DMS53 treated with DMSO at 0.1 percent for 48 hours (cell line): ENCODE measurements at regions not wholly inside any gene's neighbourhood (a gene's known extent, or its start where the extent isn't known, plus 50 kb on each side); places are given as distances from the start of the nearest gene placed in this dataset.

Source experiments
- DNase-seq: peaks from one replicate; lab custom pipeline; 2025; ENCODE audit not compliant: unreplicated experiment; lab: John Stamatoyannopoulos, UW

DNA sequence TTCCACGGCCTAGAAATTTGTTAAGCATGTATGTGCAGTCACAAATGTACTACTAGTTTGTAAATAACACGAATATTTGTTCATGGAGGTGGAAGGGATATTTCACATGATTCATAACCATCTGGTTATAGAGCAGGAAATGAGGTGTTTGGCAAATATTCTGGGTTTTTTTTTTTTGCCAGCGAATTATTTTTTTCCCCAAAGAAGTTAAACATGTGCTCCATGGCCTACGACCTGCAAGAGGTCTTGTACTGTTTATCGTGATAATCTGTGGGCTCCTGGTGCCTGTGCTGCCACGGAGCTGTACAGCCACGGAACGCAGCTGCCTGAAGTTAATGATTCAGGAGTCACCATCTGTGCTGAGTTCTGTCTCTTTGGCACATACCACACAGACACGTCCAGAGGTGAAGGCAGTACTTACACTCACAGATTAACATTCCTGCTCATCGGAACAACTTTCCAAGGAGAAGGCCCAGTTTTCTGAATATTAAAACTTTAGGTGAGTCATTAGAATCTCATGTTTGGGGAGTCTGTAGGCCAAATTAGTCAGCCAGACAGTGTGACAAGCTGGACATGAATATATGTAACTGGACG, 156.3 kb downstream of the TMX1 start:
- peak; percentile 30 for DNase-seq

DNA sequence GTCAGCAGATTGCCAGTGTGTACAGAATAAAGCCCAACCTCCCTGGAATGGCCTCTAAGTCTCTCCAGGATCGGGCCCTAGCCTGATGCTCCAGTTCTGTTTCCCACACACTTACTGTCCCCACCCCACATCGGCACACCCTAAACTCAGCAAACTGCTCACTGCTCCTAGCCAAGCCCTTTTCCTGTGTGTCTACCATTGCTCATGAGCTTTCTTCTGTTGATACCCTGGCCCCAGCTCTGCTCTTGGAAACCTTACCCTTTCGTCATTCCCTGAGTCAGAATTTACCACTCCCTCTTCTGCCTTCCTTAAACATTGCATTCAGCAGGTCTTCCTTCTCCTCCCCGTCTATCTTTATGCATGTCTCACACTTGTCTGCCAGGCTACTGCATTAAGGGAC, 158.9 kb downstream of the TMX1 start:
- DNase-seq: no peak

DNA sequence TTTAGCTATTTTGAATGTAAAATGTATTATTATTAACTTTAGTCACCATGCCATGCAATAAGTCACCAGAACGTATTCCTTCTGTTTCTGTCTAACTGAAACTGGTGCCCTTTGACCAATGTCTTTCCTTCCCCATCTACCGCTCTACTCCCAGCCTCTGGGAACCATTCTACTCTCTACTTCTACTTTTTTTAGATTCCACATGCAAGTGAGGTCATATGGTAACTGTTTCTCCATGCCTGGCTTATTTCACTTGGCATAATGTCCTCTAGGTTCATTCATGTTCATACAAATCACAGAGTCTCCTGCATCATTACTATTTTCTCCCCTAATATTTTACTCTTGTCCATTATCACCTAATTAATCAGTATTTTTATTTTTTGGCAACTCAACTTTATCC, 160.1 kb downstream of the TMX1 start:
- DNase-seq: no peak

DNA sequence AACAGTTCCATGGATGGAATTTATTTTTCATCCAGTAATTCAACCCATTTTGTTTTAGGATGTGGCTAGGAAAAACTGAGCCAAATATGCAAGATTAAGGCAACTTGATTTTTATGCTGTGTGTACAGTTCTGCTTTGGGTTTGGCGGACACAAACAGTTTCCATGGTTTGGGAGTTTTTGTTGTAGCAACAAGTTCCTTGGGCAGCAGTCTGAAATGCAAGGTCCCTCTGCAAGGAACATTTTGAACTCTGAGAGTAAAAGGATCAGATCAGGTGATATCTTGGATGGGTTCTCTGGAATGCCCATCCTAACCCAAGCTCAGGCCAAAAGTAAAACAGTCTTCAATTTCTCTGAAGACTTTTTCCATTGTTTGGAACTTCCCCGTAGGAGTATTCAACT, 161.2 kb downstream of the TMX1 start:
- no peak for DNase-seq

DNA sequence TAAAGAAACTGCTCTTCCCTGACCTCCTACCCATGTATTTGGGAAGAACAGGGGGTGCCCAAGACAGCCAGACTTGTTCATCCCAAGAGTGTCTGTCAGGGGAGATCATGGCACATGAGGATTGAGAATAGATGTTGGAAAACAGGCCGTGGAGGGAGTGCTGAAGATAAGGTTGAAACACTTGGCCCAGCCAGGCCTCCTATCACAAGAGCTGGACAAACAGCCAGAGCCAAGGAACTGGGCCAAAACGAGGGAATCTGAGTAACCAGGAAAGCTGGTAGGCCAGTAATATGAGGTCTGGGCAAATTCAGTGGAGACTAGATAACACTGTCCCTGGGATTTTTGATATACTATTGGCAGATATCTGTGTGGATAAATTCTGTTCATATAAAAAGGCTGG, 161.7 kb downstream of the TMX1 start:
- no peak for DNase-seq

DNA sequence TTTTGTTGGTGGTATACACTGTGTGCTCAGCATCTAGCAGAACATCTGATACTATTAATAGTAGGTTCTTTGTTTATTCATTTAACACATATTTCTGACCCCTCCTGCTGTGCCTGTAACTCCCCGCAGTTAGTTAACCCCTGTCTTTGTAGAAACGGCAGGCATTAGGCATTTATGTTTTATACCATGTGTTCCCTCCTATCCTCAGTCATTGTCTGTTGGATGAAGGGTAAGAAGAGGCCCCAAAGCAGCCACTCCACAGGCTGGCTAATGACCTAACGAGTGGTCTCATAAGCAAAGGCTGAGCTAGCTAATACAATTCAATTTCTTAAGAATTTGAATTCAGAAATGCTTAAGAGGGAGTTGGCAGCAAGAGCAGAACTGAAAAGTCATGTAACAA, 170.8 kb downstream of the TMX1 start:
- DNase-seq: no peak

DNA sequence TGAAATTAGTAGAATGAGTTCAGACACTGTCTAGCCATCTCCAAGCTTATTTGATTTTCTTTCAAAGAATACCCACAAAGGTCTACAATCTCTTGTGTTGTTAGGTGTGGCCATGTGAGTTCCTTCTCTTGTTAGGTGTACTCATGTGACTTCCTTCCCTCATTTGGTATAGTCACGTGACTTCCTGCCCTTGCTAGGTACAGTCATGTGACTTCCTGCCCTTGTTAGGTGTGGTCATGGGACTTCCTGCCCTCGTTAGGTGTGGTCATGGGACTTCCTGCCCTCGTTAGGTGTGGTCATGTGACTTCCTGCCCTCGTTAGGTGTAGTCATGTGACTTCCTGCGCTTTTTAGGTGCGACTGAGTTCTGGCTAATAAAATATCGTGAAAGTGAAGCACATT, 179.6 kb downstream of the TMX1 start:
- DNase-seq: no peak

DNA sequence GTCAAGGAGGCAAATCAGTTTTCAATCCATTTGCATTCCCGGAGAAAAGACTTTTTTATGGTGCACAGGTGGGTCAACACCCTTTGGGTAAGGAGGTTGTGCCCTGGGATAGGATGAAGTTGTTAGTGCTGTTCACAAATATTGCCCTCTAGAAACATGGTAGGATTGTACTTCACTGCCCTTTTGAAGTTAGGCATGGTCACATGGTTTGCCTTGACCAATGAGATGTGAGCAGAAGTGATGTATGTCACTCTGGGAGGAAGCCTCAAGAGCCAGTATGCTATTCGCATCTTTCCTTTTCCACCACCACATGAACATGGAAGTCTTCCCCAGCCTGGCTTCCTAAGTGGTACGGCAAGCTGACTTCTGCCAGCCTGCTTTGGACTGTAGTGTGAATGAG, 182.7 kb downstream of the TMX1 start:
- no peak for DNase-seq

DNA sequence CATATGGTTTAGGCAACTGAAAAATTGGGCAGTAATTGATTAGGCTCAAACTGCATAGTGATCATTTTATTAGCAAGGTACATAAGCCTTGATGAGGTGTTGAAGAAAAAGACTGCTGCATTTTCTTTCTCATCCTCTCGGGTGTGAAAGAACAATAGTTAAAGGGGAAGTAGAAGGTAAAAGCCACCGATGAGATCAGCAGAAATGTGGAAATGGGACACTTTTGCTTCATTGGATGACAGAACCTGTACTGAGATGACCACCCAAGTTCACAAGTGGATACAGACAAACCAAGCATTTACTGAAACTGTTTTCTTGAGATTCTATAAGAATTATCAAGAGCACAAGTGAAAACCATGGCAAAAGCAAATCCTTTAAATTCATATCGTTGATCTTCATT, 184.0 kb downstream of the TMX1 start:
- no peak for DNase-seq

DNA sequence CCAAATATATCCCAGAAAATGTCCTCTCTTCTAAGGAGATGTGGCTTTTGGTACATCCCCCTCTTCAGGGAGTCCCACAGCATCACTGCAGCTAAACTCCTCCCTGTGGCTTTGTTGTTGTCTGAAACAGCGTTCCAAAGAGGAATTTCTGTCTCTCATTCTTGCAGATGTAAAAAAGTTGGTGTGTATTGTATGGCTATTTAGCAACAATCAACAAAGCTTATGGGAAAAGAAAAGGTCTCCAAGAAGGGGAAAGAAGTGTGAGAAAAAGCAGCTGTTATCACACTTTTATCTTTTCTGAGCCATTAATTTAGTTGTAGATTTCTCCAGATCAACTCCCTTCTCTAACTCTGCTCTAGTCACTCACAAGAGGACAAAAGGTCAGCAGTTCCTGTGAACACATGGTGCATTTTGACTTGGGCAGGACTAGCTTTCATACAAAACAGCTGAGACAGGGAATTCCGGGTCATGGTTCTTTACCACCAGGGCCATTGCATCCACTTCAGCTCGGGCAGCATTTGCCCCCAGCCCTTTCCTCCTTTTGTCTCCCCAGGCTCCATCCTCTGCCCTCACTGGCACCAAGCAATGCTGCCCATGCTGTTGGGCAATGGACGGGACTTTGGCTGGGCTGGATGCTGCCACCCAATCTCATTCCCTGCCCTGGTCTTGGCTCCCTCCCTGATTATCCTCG, 184.7 kb downstream of the TMX1 start:
- DNase-seq: no peak

DNA sequence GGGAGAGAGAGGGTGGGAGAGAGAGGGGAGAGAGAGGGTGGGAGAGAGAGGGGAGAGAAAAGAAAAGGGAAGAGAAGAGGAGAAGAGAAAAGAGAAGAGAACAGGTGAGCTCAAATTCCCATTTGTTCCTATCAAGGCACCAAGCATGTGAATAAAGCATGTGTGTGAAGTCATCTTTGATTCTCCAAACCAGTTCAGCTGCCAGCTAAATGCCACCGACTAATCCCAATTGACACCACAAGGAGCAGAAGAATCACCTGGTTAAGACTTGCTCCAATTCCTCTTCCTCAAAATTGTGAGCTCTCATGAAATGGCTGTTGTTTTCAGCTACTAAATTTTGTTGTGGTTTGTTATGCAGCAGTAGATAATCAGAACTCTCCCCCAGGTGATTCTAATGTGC, 188.9 kb downstream of the TMX1 start:
- DNase-seq: no peak

DNA sequence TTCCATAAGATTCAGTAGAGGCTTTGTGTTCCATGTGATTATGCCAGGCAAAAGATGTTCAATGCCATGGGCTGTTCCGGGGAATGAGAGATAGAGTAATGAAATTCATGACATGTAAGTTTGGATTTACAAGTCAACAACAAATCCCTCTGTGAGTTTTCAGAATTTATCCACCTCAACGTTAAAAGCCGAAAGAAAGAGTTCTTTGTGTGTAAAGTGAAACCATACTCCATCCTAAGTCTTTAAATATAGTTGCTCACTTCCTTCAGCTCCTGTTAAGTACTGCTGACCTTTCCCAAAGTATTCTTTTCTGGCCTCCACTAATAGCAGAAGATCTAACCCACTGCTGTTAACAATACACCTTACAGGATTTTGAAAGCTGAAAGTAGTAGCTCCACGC, 190.0 kb downstream of the TMX1 start:
- no peak for DNase-seq

DNA sequence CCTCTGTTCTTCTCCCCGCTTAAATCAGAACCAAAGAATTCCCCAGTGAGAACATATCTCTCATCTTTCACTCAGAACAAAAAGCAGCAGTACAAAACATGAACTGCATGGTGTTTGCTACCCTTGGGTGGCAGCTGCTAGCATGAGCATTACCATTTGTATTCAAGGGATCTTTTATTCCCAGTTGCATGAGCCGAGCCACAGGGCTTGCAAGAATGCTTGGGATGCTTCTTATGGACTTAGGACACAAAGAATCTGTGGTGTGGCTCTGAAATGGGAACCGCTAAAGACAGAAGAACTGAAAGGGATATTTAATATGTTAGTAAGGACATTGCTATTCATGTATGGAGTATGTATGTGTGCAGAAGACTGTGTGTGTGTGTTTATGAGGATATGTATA, 190.6 kb downstream of the TMX1 start:
- DNase-seq: no peak

DNA sequence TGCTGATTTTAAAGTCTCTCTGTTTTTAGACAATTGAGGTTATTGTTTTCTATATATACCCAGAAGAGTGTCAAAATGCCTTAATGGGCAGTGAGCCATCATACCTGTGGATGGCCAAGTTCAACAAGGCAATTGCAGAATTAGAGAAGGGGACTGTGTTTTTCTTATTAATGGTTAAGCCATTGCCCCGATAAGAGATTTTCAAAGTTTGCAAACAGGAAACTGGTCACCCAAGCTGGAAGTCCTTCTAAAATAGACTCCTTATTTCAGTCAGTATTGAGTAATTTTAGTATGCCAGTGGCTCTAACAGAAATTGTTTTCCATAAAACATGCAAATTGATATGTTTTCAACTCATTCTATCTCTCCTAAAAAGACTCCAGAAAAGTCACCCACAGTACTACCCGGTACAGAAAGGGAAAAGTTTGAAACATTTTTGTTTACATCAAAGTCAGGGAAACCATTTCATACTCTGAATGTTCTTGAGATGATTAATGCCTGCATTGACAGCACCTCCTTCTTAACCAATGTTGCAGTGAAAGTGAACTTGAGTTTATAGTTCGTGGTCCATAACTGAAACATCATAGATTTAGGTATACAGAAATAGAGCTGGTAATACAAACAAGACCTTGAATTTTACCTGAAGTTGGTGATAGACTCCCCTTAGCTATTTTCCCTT, 191.1 kb downstream of the TMX1 start:
- no peak for DNase-seq

DNA sequence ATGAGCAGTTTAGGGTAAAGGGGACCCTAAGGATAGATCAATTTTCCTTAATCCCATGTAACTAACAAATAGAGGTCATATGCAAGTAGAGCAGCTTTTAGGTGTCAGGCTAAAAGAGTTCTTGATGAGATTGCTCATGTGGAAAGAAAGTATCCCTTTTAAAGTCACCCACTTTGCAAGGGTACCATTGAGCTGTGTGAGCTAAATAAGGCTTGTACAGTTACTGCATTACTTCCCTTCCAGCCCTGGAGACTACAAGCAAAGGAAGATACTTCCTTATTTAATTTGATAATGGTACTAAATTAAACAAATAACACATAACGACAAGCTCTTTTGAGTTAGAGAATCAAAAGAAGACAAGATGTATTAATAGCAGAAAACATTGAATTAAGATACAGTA, 191.7 kb downstream of the TMX1 start:
- DNase-seq: no peak

DNA sequence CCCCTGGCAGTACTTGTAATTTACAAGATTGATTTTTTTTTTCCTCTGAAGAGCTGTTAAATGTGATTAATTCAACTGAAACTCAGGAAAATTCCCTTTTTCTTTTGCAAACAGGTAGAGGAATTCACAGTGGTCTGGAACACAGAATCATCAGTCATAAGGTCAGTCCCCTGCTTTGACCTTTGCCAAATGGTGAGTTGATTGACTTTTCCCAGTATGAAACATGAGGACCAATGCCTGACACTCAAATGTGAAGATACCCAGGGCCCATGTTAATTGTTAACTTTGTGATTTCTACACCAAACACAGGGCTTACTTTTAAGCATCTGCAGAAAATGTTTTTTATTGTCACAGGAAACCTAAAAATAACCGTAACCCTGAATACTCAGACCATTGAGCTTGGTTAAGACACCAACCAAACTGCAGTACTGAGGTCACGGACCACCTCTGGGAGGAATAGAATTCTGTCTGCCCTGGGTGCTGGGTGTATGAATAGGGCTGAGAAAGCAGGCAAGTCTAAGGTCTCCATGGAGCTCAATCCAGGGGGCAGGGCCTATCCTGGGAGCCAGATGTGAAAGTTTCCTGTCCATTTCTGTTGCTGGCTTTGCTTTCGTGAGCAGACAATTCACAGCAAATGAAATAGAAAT, 192.4 kb downstream of the TMX1 start:
- DNase-seq: no peak

DNA sequence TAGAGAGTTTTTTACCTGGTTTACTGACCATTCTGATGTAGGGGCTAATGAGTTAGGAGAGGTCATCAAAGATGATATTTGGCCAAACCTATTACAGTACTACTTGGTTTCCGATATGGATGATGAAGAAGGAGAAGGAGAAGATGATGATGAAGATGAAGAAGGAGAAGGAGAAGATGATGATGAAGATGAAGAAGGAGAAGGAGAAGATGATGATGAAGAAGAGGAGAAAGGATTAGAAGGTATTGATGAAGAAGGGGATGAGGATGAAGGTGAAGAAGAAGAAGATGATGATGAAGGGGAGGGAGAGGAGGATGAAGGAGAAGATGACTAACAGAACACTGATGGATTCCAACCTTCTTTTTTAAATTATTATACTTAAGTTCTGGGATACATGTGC, 196.6 kb downstream of the TMX1 start:
- no peak for DNase-seq

DNA sequence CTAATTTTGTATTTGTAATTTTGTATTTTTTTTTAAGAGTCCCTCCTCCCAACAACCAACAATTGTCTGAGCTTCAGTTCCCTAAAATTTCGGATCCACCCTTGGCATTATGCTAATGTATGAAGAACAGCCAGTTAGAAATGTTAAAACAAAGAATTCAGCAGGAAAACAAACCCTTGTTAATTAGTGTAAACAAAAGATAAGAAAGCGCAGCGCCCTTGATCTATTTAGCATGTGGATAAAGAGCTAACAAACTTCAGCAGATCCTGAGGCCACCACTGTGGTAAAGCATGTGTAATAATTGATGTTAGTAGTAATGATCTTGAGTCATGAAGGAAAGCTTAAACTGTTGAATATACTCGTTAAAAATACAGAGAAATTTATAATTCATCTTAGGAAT, 199.8 kb downstream of the TMX1 start:
- DNase-seq: no peak

DNA sequence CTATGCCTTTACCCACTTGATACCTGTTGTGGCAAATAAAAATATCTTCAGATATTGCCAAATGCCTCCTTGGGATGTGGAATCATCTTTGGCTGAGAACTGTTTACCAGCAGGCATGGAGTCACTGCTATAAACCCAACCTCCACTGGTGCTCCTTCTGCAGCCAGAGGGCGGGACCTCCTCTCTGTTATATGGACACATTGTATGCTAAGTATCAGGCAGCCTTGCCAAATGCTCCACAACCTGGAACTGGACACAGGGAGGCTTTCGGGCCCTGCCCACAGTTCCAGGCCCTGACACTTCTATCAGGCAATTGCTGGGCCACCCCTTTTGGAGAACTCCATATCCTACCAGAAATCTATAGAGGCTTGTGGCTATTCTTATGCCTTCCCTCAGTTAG, 201.0 kb downstream of the TMX1 start:
- DNase-seq: no peak

DNA sequence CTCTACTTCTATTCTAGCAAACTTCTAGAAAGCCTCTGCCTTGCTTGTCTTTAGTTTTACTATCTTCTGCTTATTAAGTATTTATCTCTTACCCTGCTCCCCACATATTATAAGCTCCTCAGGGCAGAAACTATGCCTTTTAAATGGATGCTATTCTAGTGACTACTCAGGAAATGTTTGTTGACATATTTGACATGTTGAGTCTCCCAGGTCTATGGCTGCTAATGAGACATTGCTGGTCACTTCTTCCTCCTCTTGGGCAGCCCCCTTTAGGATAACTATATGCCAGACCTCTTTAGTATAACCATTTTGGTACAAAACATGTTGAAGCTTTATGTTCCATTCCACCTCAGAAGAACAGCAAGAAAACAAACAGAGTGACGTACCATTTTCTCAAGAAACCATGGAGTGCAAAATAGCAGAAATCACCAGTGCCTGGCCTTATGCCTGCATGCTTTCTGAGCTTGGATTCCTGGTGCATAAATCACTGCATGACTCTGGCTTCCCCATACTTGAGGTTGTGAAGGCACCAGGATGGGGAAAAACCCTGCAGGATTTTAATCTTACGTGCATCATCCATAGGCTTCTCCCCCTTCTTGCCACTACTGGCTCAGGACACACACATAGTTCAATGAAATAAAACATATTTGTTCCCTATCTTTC, 202.6 kb downstream of the TMX1 start:
- DNase-seq: no peak

DNA sequence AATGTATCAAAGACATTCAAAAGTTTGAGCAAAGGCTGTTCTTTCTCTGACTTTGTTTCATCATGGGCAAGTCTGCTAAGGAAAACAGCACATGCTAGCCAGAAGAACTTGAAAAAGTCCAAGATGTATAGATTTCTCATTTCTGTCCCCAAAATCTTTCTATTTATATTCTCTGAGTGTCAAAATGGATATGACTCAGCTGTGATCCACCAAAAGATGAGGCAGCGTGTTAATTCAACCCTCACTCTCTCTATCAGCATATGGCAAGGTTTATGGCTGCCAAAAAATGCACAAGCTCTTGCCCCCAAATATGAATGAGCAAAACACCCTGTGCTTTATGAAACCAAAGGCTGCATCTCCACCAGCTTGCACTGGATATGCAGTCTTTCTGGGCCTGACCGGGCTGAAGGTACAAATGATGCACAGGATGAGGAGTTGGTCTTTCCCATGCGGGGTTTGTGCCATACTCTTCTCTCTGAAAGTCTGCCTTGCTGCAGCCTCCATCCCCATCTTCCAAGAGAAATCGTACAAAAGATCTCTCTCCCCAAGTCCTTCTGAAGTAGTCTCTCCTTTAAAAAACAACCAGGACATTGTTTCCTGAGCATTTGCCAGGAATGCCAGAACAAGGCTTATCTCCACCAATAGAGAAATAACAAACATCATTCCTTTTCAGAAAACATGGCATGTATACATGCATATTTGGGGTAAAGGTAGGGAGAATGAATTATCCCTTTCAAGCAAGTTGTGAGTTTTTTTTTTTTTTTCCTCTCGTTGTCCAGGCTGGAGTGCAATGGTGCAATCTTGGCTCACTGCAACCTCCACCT, 203.4 kb downstream of the TMX1 start:
- DNase-seq: no peak
